ENCODE measurements at regions not wholly inside any gene's neighbourhood (a gene's known extent, or its start where the extent isn't known, plus 50 kb on each side); places are given as distances from the start of the nearest gene placed in this dataset.

- TF ChIP-seq EZH2 (IDR thresholded peaks at IDR 0.05; ENCODE audit: borderline replicate concordance, insufficient read depth, low read depth, low read length, poor library complexity, severe bottlenecking) (no peak), CTCF (IDR thresholded peaks at IDR 0.05) (no peak)
Measured at GRCh38 chr2:125169764-125170146, 1144.7 kb downstream of the CNTNAP5 start.
